Ishikawa (cell line): ENCODE measurements at regions not wholly inside any gene's neighbourhood (a gene's known extent, or its start where the extent isn't known, plus 50 kb on each side); places are given as distances from the start of the nearest gene placed in this dataset.

Experiments
- CEBPB ChIP-seq: IDR thresholded peaks from 2 replicates; pipeline ENCODE4 v1.6.1; 2012
- CREB1 ChIP-seq: IDR thresholded peaks from 2 replicates; pipeline ENCODE4 v1.6.1; 2012; ENCODE audit warnings: low read depth
- EGR1 ChIP-seq: IDR thresholded peaks from 2 replicates; pipeline ENCODE4 v1.6.1; 2012
- EP300 ChIP-seq: IDR thresholded peaks from 2 replicates; pipeline ENCODE4 v1.6.1; 2012; ENCODE audit warnings: borderline replicate concordance
- MAX ChIP-seq: IDR thresholded peaks from 2 replicates; pipeline ENCODE4 v1.6.1; 2012
- NFIC ChIP-seq: IDR thresholded peaks from 2 replicates; pipeline ENCODE4 v1.6.1; 2012
- TAF1 ChIP-seq: IDR thresholded peaks from 2 replicates; pipeline ENCODE4 v1.6.1; 2012; ENCODE audit warnings: low read depth, mild to moderate bottlenecking
- TCF12 ChIP-seq: IDR thresholded peaks from 2 replicates; pipeline ENCODE4 v1.6.1; 2012; ENCODE audit warnings: low read depth
- USF1 ChIP-seq: IDR thresholded peaks from 2 replicates; pipeline ENCODE4 v1.6.1; 2012
- YY1 ChIP-seq: IDR thresholded peaks from 2 replicates; pipeline ENCODE4 v1.6.1; 2012; ENCODE audit warnings: low read depth

GRCh38 chr4:175190654-175191053, 272.5 kb downstream of the ADAM29 start:
- no peak for TF ChIP-seq EP300
- TF ChIP-seq USF1: no peak
- TF ChIP-seq CEBPB: no peak
- TF ChIP-seq EGR1: no peak
- TF ChIP-seq NFIC: no peak
- no peak for TF ChIP-seq TCF12
- TF ChIP-seq CREB1: no peak
- no peak for TF ChIP-seq TAF1
- no peak for TF ChIP-seq MAX
- no peak for TF ChIP-seq YY1
